ENCODE measurements at regions not wholly inside any gene's neighbourhood (a gene's known extent, or its start where the extent isn't known, plus 50 kb on each side); places are given as distances from the start of the nearest gene placed in this dataset.

DNA sequence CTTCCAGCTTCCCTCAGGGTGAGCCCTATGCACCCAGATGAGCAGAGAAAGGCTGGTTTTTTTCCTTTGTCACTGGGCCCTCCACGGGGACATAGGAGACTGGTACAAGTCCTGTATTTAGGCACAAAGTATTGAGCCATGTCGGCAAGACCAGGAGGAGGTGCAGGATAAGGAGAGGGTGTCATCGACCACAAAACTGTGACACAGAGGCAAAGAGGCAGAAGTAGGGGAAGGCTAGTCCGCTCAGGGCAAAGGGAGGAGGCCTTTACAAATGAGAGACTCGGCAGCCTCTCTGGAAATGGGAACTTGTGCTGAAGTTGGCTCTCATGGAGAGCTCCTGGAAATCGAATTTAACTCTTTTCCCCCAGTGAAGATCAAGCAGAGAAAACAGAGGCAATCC is 70.7 kb upstream of the CAMK1G start:
- no peak for TF ChIP-seq CTCF (IDR thresholded peaks at IDR 0.05; ENCODE audit: unreplicated experiment)
- no peak overlapping the region for H3K27ac Mint-ChIP-seq

DNA sequence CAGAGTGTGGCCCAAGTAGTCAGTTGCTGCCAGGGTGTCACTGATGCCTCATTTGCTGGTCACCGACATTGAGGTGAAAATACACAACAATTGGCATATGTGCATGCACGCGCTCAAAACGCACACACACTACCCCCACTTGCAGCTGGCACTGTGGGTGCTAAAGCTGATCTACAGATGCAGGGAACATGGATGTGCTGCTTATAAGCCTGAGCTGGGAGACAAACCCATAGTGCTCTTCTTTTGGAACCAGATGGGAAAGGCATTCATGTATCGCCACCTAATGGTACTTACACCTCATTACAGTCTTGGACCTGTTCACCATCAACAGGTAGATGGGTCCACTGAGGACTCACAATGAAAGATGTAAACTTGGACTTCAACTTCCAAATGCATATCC is 70.3 kb upstream of the CAMK1G start:
- no peak overlapping the region for H3K27ac Mint-ChIP-seq
- H3K27me3 Mint-ChIP-seq, result peaks cover 3% of the 10 kb centered on the region
- H3K4me3 Mint-ChIP-seq (ENCODE audit: low read depth), result no peak overlapping the region
- peak; percentile 73 for TF ChIP-seq CTCF (IDR thresholded peaks at IDR 0.05; ENCODE audit: unreplicated experiment)
- H3K9me3 Mint-ChIP-seq (ENCODE audit: low read depth), result peaks cover 3% of the 10 kb centered on the region
- no peak for DNase-seq (ENCODE audit: low spot score, unreplicated experiment)
- no peaks in the 10 kb centered on the region for H3K36me3 Mint-ChIP-seq (ENCODE audit: insufficient read depth)
- H3K4me1 Mint-ChIP-seq (ENCODE audit: low read depth), result peaks cover 1% of the 10 kb centered on the region

More for the DNA sequence above, 70.7 kb upstream of the CAMK1G start:
- no peak for DNase-seq (ENCODE audit: low spot score, unreplicated experiment)
- H3K36me3 Mint-ChIP-seq (ENCODE audit: insufficient read depth), result no peaks in the 10 kb centered on the region
- H3K9me3 Mint-ChIP-seq (ENCODE audit: low read depth), result peaks cover 3% of the 10 kb centered on the region
- H3K27me3 Mint-ChIP-seq, result peaks cover 3% of the 10 kb centered on the region
- H3K4me1 Mint-ChIP-seq (ENCODE audit: low read depth), result peaks cover under 1% of the 10 kb centered on the region
- H3K4me3 Mint-ChIP-seq (ENCODE audit: low read depth), result no peak overlapping the region

DNA sequence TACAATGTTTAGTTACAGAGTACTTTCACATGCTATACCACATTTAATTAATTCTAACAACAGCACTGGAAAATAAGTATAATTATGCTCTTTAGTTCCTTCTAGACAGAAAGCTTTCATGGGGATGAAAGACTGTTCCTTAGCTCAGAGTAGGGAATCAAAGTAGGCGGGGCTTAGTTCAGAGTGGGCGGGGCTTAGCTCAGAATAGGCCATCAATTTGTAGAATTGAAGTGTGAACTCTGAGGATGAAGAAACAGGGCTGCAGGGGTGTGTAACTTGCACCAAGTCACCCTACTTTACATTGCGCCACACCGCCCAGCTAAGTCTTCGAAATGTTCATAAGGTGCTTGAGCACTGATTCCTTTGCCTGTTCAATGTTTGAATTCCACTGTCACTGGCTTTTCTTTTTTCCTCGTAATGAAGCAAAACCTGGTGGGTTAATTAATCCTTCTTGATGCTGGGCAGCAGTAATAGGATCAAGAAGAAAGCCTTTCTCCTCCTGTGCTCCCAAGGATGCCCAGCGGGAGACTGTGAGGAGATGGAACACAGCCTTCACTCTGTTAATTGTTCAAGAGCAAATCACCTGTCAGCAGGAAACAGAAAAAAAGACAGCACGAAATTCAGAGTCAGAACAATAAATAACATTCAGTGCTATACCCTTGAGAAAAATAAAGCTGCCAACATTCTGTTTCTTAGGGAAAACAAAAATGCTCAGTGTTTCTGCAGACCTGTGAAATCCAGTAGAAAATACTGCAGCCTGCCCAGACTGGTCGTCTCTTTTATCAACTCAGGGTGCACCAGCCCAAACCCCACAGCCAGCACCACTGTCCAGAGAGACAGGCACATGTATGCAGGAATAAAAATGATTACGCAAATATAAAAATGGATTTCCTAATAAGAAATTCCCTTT is 66.5 kb upstream of the CAMK1G start:
- TF ChIP-seq CTCF (IDR thresholded peaks at IDR 0.05; ENCODE audit: unreplicated experiment), result no peak

GRCh38 chr1:209517681-209518050 is 65.8 kb upstream of the CAMK1G start:
- Mint-ChIP-seq H3K4me3 (ENCODE audit: low read depth) (no peak overlapping the region), H3K27me3 (peaks cover 3% of the 10 kb centered on the region), H3K27ac (no peak overlapping the region), H3K36me3 (ENCODE audit: insufficient read depth) (no peaks in the 10 kb centered on the region), H3K4me1 (ENCODE audit: low read depth) (peaks cover 2% of the 10 kb centered on the region), H3K9me3 (ENCODE audit: low read depth) (peaks cover 14% of the 10 kb centered on the region)
- TF ChIP-seq CTCF (IDR thresholded peaks at IDR 0.05; ENCODE audit: unreplicated experiment), result no peak
- DNase-seq (ENCODE audit: low spot score, unreplicated experiment), result no peak

More for the DNA sequence above, 66.5 kb upstream of the CAMK1G start:
- H3K27ac Mint-ChIP-seq, result no peak overlapping the region
- H3K4me1 Mint-ChIP-seq (ENCODE audit: low read depth), result peaks cover 1% of the 10 kb centered on the region
- no peak for DNase-seq (ENCODE audit: low spot score, unreplicated experiment)
- H3K4me3 Mint-ChIP-seq (ENCODE audit: low read depth), result no peak overlapping the region
- peaks cover 15% of the 10 kb centered on the region for H3K9me3 Mint-ChIP-seq (ENCODE audit: low read depth)
- no peaks in the 10 kb centered on the region for H3K36me3 Mint-ChIP-seq (ENCODE audit: insufficient read depth)
- H3K27me3 Mint-ChIP-seq, result peaks cover 3% of the 10 kb centered on the region

DNA sequence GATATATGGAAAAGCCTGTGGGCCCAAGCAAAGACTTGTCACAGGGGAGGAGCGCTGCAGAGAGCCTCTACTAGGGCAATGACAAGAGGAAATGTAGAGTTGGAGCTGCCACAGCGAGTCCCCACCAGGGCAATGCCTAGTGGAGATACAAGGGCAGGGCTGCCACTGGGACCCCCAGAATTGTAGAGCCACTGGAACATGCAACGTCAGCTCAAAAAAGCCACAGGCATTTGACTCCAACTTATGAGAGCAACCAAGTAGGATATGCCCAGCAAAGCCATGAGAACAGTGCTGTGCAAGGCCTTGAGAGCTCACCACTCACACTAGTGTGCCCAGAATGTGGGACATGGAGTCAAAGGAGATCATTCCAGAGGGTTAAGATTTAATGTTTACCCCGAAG is 63.7 kb upstream of the CAMK1G start:
- Mint-ChIP-seq H3K36me3 (ENCODE audit: insufficient read depth) (no peaks in the 10 kb centered on the region), H3K9me3 (ENCODE audit: low read depth) (peaks cover 14% of the 10 kb centered on the region), H3K27me3 (peaks cover under 1% of the 10 kb centered on the region), H3K4me1 (ENCODE audit: low read depth) (peaks cover 12% of the 10 kb centered on the region), H3K4me3 (ENCODE audit: low read depth) (no peak overlapping the region), H3K27ac (no peak overlapping the region)
- no peak for DNase-seq (ENCODE audit: low spot score, unreplicated experiment)
- no peak for TF ChIP-seq CTCF (IDR thresholded peaks at IDR 0.05; ENCODE audit: unreplicated experiment)
